Adipocyte (in vitro differentiated cells): ENCODE measurements at regions not wholly inside any gene's neighbourhood (a gene's known extent, or its start where the extent isn't known, plus 50 kb on each side); places are given as distances from the start of the nearest gene placed in this dataset.
A peak's percentile ranks its signal among the peaks of the same experiment; 100 is the strongest.
"Not testable (repeated sequence)": the region's sequence is repeated elsewhere in the genome, so short reads cannot be mapped to it uniquely, and the experiment has no call there.

Experiments used
- DNase-seq: peaks from one replicate; pipeline ENCODE4 v3.0.0-alpha.2; 2015; ENCODE audit warnings: low read depth
- H3K27me3 ChIP-seq: replicated peaks from 2 replicates; pipeline ENCODE4 v1.7.0; 2013; ENCODE audit warnings: mild to moderate bottlenecking, low read length, moderate library complexity; ENCODE audit not compliant: control insufficient read depth, insufficient read depth
- H3K36me3 ChIP-seq: 2 replicates; pipeline ENCODE4 v1.7.0; 2013; ENCODE audit warnings: low read length, mild to moderate bottlenecking, moderate library complexity; ENCODE audit not compliant: control insufficient read depth, insufficient read depth, severe bottlenecking
- H3K4me1 ChIP-seq: 2 replicates; pipeline ENCODE4 v1.7.0; 2013; ENCODE audit warnings: mild to moderate bottlenecking, low read length, moderate library complexity; ENCODE audit not compliant: control insufficient read depth, insufficient read depth
- H3K4me3 ChIP-seq: 2 replicates; pipeline ENCODE4 v1.7.0; 2013; ENCODE audit warnings: mild to moderate bottlenecking, low read length, moderate library complexity
- H3K9ac ChIP-seq: 2 replicates; pipeline ENCODE4 v1.7.0; 2013; ENCODE audit warnings: mild to moderate bottlenecking, low read length, moderate library complexity
- H3K9me3 ChIP-seq: 2 replicates; pipeline ENCODE4 v1.7.0; 2013; ENCODE audit warnings: mild to moderate bottlenecking, low read length, moderate library complexity; ENCODE audit not compliant: control insufficient read depth

GRCh38 chr6:71360556-71361335 is 72.1 kb downstream of the OGFRL1 start:
- H3K9ac ChIP-seq, DNase-seq, H3K27me3 ChIP-seq, H3K4me3 ChIP-seq, H3K9me3 ChIP-seq, H3K36me3 ChIP-seq: not testable (repeated sequence)
- H3K4me1 ChIP-seq: peaks cover 12% of the 10 kb centered on the region

GRCh38 chr6:71364889-71365542 is 76.4 kb downstream of the OGFRL1 start:
- Histone ChIP-seq H3K9me3 (no peaks in the 10 kb centered on the region), H3K4me1 (peaks cover 22% of the 10 kb centered on the region), H3K4me3 (peak overlapping the region; percentile 48), H3K36me3 (peaks cover 6% of the 10 kb centered on the region), H3K9ac (no peak overlapping the region), H3K27me3 (no peaks in the 10 kb centered on the region)
- no peak for DNase-seq

- DNase-seq: no peak
- Histone ChIP-seq H3K36me3 (peaks cover 28% of the 10 kb centered on the region), H3K9me3 (no peaks in the 10 kb centered on the region), H3K4me3 (no peak overlapping the region), H3K9ac (no peak overlapping the region), H3K27me3 (no peaks in the 10 kb centered on the region), H3K4me1 (peaks cover 22% of the 10 kb centered on the region)
These were observed 79.1 kb downstream of the OGFRL1 start for GRCh38 chr6:71367756-71368155.

- Histone ChIP-seq H3K9me3 (no peaks in the 10 kb centered on the region), H3K27me3 (no peaks in the 10 kb centered on the region), H3K4me3 (no peak overlapping the region), H3K36me3 (peaks cover 28% of the 10 kb centered on the region), H3K4me1 (peaks cover 23% of the 10 kb centered on the region), H3K9ac (no peak overlapping the region)
- no peak for DNase-seq
These were observed 79.7 kb downstream of the OGFRL1 start for GRCh38 chr6:71368284-71368683.

GRCh38 chr6:71371559-71371958 is 82.9 kb downstream of the OGFRL1 start:
- H3K9me3 ChIP-seq: no peaks in the 10 kb centered on the region
- no peaks in the 10 kb centered on the region for H3K27me3 ChIP-seq
- H3K9ac ChIP-seq: no peak overlapping the region
- H3K4me1 ChIP-seq: peaks cover 17% of the 10 kb centered on the region
- H3K36me3 ChIP-seq: peaks cover 28% of the 10 kb centered on the region
- H3K4me3 ChIP-seq: no peak overlapping the region
- DNase-seq: no peak

- DNase-seq: no peak
- Histone ChIP-seq H3K9me3 (no peaks in the 10 kb centered on the region), H3K9ac (no peak overlapping the region), H3K4me3 (peak overlapping the region; percentile 31), H3K36me3 (peaks cover 30% of the 10 kb centered on the region), H3K4me1 (peaks cover 15% of the 10 kb centered on the region), H3K27me3 (no peaks in the 10 kb centered on the region)
These were observed 85.3 kb downstream of the OGFRL1 start for GRCh38 chr6:71373943-71374342.

GRCh38 chr6:71375676-71376075 is 87.1 kb downstream of the OGFRL1 start:
- no peaks in the 10 kb centered on the region for H3K9me3 ChIP-seq
- H3K27me3 ChIP-seq: no peaks in the 10 kb centered on the region
- no peak for DNase-seq
- H3K36me3 ChIP-seq: peaks cover 28% of the 10 kb centered on the region
- H3K4me3 ChIP-seq: no peak overlapping the region
- no peak overlapping the region for H3K9ac ChIP-seq
- H3K4me1 ChIP-seq: peaks cover 18% of the 10 kb centered on the region

- Histone ChIP-seq H3K9me3 (no peaks in the 10 kb centered on the region), H3K27me3 (no peaks in the 10 kb centered on the region), H3K4me1 (peaks cover 24% of the 10 kb centered on the region), H3K36me3 (peaks cover 17% of the 10 kb centered on the region), H3K9ac (no peak overlapping the region), H3K4me3 (no peak overlapping the region)
- DNase-seq: no peak
These were observed 88.2 kb downstream of the OGFRL1 start for GRCh38 chr6:71376830-71377229.

- H3K4me3 ChIP-seq: no peak overlapping the region
- DNase-seq: no peak
- no peak overlapping the region for H3K9ac ChIP-seq
- no peaks in the 10 kb centered on the region for H3K27me3 ChIP-seq
- no peaks in the 10 kb centered on the region for H3K9me3 ChIP-seq
- peaks cover 10% of the 10 kb centered on the region for H3K36me3 ChIP-seq
- peaks cover 40% of the 10 kb centered on the region for H3K4me1 ChIP-seq
These were observed 94.9 kb downstream of the OGFRL1 start for GRCh38 chr6:71383476-71383875.

- H3K9me3 ChIP-seq: no peaks in the 10 kb centered on the region
- H3K4me3 ChIP-seq: no peak overlapping the region
- DNase-seq: peak; percentile 87
- peaks cover 10% of the 10 kb centered on the region for H3K36me3 ChIP-seq
- H3K27me3 ChIP-seq: no peaks in the 10 kb centered on the region
- H3K4me1 ChIP-seq: peaks cover 45% of the 10 kb centered on the region
- H3K9ac ChIP-seq: no peak overlapping the region
These were observed 95.4 kb downstream of the OGFRL1 start for GRCh38 chr6:71383901-71384489.

- Histone ChIP-seq H3K36me3 (peaks cover 10% of the 10 kb centered on the region), H3K4me3 (no peak overlapping the region), H3K9me3 (no peaks in the 10 kb centered on the region), H3K4me1 (peaks cover 55% of the 10 kb centered on the region), H3K9ac (no peak overlapping the region), H3K27me3 (no peaks in the 10 kb centered on the region)
- no peak for DNase-seq
These were observed 96.7 kb downstream of the OGFRL1 start for GRCh38 chr6:71385111-71385822.
